HS-27A (cell line): ENCODE measurements at regions not wholly inside any gene's neighbourhood (a gene's known extent, or its start where the extent isn't known, plus 50 kb on each side); places are given as distances from the start of the nearest gene placed in this dataset.
"Not testable (repeated sequence)": the region's sequence is repeated elsewhere in the genome, so short reads cannot be mapped to it uniquely, and the experiment has no call there.

ENCODE experiments used
- DNase-seq: peaks from one replicate; pipeline ENCODE4 v3.0.0-alpha.2; 2012; ENCODE audit warnings: low read depth, missing footprints

- DNase-seq: no peak
Observed at GRCh38 chr13:72585254-72585653, 142.2 kb downstream of the MZT1 start.

- DNase-seq: no peak
Observed at GRCh38 chr13:72571191-72571590, 156.2 kb downstream of the MZT1 start.

GRCh38 chr13:72570019-72570418 is 157.4 kb downstream of the MZT1 start:
- DNase-seq: no peak

GRCh38 chr13:72567566-72567965 is 159.9 kb downstream of the MZT1 start:
- no peak for DNase-seq

GRCh38 chr13:72566526-72566925 is 160.9 kb downstream of the MZT1 start:
- DNase-seq: no peak

GRCh38 chr13:72565893-72566292 is 161.5 kb downstream of the MZT1 start:
- peak; percentile 5 for DNase-seq

GRCh38 chr13:72562686-72563085 is 164.7 kb downstream of the MZT1 start:
- no peak for DNase-seq

GRCh38 chr13:72561791-72562190 is 165.6 kb downstream of the MZT1 start:
- no peak for DNase-seq

GRCh38 chr13:72559716-72560115 is 167.7 kb downstream of the MZT1 start:
- no peak for DNase-seq

- no peak for DNase-seq
Observed at GRCh38 chr13:72556945-72557344, 170.5 kb downstream of the MZT1 start.

GRCh38 chr13:72555601-72556000 is 171.8 kb downstream of the MZT1 start:
- DNase-seq: no peak

GRCh38 chr13:72552731-72553130 is 174.7 kb downstream of the MZT1 start:
- DNase-seq: no peak

- not testable (repeated sequence) for DNase-seq
Observed at GRCh38 chr13:72545895-72546294, 181.5 kb downstream of the MZT1 start.

GRCh38 chr13:72545030-72545719 is 182.3 kb downstream of the MZT1 start:
- DNase-seq: no peak

GRCh38 chr13:72544042-72544441 is 183.4 kb downstream of the MZT1 start:
- DNase-seq: no peak

- no peak for DNase-seq
Observed at GRCh38 chr13:72542241-72542640, 185.2 kb downstream of the MZT1 start.

GRCh38 chr13:72541674-72542073 is 185.8 kb downstream of the MZT1 start:
- no peak for DNase-seq

- no peak for DNase-seq
Observed at GRCh38 chr13:72540881-72541280, 186.5 kb downstream of the MZT1 start.

- no peak for DNase-seq
Observed at GRCh38 chr13:72539925-72540324, 187.5 kb downstream of the MZT1 start.

- no peak for DNase-seq
Observed at GRCh38 chr13:72537782-72538181, 189.6 kb downstream of the MZT1 start.

GRCh38 chr13:72537395-72537780 is 190.0 kb downstream of the MZT1 start:
- no peak for DNase-seq

- no peak for DNase-seq
Observed at GRCh38 chr13:72536714-72537394, 190.6 kb downstream of the MZT1 start.

- DNase-seq: no peak
Observed at GRCh38 chr13:72534951-72535640, 192.3 kb downstream of the MZT1 start.
